Retinal pigment epithelial cell (primary cell): ENCODE measurements at regions not wholly inside any gene's neighbourhood (a gene's known extent, or its start where the extent isn't known, plus 50 kb on each side); places are given as distances from the start of the nearest gene placed in this dataset.

Source experiments
- DNase-seq: peaks from one replicate; pipeline ENCODE4 v3.0.0-alpha.2; 2010; ENCODE audit warnings: low read depth
- H3K4me3 ChIP-seq: 2 replicates; pipeline ENCODE4 v1.5.1; 2011; ENCODE audit warnings: mild to moderate bottlenecking, low read length, control low read depth, moderate library complexity
- CTCF ChIP-seq: conservative IDR thresholded peaks from 2 replicates; pipeline ENCODE4 v1.5.1; 2011; ENCODE audit warnings: low read depth, low read length, control low read depth, inconsistent platforms

- no peak for DNase-seq
- TF ChIP-seq CTCF: no peak
- no peak overlapping the region for H3K4me3 ChIP-seq
Measured at GRCh38 chr12:107632246-107632645, 53.4 kb upstream of the PWP1 start.

GRCh38 chr12:107634530-107634929 lies 51.1 kb upstream of the PWP1 start:
- no peak for TF ChIP-seq CTCF
- H3K4me3 ChIP-seq: no peak overlapping the region
- no peak for DNase-seq

GRCh38 chr12:107635139-107635538 lies 50.5 kb upstream of the PWP1 start:
- DNase-seq: no peak
- TF ChIP-seq CTCF: no peak
- H3K4me3 ChIP-seq: no peak overlapping the region
